Activated effector memory CD4-positive, alpha-beta T cell treated with anti-CD3 and anti-CD28 coated beads, Interleukin-2, amount 50 U/mL, for 16 hours (primary cell): ENCODE measurements at regions not wholly inside any gene's neighbourhood (a gene's known extent, or its start where the extent isn't known, plus 50 kb on each side); places are given as distances from the start of the nearest gene placed in this dataset.
"Not testable (repeated sequence)": the region's sequence is repeated elsewhere in the genome, so short reads cannot be mapped to it uniquely, and the experiment has no call there.

Experiments used
- DNase-seq: peaks from one replicate; pipeline ENCODE4 v3.0.0-alpha.2; 2020

DNA sequence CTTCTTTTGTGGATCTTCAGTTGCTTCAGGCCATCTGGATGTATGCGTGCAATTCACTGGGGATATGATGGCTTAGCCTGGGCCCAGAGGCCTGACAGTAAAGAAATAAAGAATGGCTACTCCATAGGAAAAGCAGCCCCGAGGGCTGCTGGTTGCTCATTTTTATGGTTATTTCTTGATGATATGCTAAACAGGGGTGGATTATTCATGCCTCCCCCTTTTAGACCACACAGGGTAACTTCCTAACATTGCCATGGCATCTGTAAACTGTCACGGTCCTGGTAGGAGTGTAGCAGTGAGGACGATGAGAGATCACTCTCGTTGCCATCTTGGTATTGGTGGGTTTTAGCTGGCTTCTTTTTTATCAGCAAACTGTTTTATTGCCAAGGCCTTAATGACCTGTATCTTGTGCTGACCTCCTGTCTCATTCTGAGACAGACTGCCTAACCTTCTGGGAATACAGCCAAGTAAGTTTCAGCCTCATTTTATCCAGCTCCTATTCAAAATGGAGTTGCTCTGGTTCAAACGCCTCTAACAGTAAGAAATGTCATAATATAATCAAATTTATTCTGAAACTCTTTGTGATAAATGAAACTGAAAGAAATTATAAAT, 60.5 kb downstream of the DSEL start:
- no peak for DNase-seq

DNA sequence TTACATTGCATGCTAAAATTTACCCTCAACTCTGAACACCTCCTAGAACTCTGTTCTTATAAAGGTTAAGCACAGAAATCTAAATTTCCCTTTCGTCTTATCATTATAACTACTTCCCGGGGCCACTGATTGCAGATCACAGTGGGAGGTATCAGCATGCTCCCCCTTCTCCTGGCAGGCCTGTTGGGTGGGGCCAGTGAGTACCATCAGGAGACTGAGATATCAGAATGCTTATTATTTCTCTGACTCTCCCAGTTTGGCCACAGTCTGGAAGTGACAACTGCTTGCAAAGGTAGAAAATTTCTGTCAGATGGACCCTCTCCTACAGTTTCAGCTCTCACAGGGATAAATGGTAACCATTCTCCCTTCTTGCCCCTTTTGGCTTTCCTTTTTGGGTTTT, 62.6 kb downstream of the DSEL start:
- DNase-seq = no peak

DNA sequence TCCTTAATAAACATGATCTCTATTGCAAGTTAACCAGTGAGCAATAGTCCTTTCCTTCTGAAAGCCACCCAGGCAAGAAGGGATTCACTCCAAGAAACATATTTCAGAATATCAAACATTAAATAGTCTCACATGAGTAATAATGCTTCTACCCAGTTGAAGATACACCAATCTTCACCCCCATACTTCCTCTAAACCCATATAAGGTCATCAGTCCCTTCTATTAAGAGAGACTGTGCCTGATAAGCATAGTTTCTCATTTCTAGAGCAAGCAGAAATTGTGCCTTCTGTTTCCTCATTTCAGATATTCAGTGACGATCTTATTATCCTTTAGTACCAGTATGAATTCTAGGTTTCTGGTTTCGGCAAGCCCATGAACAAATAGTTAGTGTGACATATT, 64.6 kb downstream of the DSEL start:
- DNase-seq = no peak

DNA sequence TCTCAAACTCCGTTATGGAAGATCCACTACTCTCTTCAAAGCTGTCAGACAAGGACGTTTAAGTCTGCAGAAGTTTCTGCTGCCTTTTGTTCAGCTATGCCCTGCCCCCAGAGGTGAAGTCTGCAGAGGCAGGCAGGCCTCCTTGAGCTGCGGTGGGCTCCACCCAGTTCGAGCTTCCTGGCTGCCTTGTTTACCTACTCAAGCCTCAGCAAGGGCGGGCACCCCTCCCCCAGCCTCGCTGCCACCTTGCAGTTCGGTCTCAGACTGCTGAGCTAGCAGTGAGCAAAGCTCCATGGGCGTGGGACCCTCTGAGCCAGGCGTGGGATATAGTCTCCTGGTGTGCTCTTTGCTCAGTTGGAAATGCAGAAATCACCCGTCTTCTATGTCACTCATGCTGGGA, 65.4 kb downstream of the DSEL start:
- DNase-seq = not testable (repeated sequence)

DNA sequence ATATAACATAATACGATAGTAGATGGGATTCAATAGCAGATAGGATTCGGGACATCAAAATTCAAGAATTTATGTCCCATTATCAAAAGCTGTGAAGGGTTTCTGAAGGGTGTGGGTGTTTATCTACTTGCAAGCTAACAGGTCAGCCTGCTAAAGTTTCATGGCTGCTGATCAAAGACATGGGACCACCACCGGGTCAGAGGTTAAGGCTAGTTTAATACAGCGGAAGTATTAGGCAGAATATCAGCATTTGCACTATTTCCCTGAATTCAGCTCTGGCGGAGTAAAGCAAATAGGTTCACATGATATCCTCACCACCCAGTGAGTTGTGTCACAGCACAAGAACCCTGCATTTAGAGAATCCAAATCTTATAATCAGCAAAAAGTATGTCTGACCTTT, 82.5 kb downstream of the DSEL start:
- DNase-seq = no peak

DNA sequence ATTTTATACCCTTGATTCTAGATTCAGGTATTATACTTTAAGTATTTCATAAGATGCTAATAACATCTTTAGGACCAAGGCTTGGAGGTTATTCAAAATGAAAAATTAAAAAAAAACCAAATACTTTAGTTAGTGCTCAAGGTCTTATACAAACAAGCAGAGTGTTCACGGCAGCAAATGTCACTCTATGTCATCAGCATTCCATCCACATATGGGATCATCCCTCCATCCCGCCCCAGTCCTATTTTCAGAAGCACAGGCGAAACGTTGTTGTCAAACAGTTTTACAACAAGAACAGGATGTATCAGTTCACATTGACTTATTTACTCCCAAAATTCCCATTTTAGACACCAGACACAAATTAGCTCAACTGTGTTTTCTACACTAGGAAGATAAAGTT, 83.7 kb downstream of the DSEL start:
- DNase-seq = no peak

DNA sequence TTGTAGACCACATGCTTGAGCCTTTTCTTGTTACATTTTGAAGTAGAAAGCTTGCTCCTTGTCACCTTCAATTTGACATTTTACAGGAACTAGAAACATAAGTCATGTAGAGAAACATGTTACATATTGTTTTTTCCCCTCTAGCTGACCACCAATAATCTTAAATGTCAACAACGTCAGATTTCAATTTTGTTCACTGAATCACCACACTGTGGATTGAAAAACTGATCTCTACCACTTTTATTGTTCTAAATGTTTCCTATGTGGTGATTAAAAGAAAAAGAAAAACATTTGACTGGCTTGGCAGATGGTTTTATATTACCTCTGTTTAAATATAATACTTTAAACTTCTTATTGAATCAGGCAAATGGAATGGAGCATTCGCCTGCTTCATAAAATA, 87.7 kb downstream of the DSEL start:
- no peak for DNase-seq

DNA sequence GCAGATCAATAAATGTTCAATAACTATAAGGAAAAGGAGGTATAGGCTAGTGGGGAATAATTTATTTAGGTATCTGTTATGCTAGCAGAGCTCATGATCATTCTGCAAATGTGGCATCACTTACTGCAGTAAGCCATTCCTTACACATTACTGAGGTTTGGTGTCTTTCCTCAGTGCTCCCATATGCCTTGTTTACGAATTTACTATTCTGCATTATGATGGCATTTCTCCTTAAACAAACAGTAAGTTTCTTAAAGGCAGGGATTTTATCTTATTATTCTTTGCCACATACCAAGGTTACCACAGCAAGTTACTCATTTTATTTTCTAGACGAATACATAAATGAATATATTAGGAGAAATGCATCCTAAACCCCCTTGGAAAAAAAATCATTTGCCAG, 88.4 kb downstream of the DSEL start:
- no peak for DNase-seq

DNA sequence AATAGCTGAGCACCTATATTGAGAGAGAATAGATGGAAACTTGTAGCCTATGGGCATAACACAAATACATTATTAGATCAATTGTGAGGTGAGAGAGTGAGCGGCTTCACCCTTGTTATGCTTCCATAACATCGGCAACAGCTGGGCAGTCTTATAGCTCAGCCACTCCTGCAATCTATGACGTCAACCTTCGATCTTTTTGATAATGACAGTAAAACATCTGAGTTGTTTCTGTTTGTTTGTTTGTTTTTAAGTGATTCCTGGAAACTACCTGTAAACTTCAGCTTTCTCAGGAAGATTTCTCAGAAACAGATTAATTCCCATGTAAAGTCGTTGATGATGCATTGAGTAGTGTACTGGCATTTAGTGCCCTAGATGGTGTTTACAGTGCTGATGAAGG, 90.0 kb downstream of the DSEL start:
- DNase-seq = no peak

DNA sequence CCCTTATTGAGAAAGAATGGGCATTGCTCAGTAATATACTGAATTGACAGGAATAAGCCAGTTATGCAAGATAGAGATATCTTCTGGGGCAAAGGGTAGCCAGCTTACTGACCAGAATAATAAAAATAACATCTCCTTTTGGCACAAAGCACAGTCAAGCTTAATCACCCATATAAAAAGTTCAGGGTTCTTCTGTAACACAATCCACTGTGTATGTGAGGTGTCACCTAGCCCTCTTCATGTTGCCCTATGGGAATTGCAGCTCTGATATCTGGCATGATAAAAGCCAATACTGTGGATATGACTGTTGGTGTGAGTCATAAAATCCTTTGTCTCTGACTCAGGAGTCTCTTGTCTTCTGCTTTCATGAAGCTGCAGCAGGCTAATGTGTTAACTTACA, 90.8 kb downstream of the DSEL start:
- no peak for DNase-seq

DNA sequence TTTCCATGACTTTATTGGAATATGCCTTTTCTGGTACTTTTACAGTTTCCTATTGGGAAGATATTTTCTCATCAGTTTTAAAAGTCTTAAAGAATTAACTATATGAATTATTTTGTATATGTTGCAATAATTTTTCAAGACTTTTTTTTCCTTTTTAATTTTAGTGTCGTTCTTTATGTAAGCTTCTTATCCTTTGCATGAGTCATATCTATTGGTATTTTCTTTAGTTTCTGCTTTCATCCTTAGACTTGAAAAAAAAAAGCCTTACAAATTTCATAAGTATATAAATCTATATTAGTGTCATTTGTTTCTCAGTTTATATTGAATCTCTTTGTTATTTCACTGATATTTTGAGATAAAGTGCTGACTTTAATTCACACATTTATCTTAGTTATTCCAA, 94.9 kb downstream of the DSEL start:
- DNase-seq = no peak

DNA sequence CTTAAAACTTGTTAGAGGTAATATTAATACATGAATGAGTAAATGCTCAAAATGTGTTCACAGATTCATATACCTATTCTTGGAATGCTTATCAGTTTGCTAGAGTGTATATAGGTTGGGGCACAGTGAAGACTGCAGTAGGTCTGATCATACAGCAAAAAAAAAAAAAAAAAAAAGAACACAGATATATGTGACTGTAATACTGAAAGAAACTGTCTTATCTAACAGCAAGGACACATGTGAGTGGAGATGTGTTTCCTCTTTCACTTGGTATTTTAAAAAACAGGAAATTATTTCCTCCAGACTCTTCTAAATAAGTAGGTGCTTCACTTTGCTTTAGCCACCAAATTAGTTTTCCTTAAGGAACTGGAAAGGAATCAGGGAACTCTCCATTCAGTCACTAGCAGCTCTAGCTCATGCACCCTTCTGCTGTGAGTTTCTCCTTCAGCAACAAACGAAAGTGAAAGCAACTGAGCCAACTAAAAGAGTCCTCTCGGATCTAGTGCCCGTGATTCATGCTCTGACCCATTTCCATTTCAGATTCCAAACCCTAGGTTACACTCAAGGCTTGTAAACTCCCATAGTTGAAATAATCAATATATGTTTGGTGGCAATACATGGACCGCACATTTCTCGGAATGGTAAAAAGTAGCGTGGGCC, 98.5 kb downstream of the DSEL start:
- no peak for DNase-seq

DNA sequence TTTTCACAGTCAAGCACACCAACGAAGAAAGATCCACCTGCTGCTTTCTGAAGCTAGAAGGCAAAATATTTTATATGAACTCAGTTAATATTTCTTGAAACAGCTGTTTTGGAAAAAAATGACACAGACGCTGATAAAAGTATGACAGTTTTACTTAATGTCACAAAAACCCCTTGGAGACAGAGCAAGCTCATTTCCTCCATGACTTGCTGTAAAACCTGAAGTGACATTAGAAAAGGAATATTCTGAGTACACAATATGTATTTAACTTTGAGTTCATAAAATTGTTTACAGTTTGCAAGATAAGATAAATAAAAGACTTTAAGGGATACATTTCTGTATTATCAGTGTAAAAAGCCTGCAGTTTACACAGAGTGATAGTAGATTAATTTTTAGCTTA, 105.4 kb downstream of the DSEL start:
- DNase-seq = no peak

DNA sequence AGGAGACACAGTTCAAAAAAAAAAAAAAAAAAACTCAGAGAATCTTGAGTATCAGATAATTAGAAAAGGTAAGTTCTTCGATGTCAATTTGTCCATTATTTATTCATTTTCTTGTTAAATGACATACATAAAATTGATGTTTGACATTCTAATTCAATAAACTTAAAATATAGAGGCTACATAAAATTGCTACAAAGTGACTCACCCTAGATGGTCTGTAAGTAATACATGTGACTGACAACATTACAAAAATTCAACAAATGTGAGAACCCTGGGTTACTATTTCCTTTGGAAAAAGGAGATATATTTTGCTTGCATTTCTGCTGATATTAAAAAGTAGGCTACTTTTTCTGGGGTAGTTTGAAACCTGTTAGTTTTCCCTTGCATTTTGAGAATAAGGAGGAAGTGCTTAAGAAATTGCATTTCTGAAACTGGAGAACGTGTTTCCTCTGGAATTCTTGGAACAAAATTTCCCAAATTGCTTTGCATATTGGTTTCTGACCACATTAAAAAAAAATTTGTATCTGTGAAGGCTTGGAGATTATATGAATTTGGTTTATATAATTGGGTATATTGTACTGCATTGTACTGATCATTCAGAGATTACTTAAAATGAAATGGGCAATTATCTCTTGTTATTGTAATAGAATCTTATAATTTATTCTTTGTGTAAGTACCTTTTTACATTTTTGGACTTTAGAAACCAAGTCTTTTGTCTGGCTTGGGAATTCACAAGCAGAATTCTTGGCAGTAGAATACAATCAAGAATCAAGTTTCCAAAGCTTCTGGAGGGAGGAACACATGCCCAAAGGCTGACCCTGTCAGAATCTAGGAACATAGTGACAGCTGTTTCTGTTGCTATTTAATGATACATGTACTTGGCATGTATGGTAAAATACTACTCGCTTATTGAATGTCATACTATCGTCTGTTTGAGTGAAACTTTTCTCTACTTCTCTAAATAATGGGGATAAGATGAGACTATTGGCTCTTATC, 106.1 kb downstream of the DSEL start:
- no peak for DNase-seq

DNA sequence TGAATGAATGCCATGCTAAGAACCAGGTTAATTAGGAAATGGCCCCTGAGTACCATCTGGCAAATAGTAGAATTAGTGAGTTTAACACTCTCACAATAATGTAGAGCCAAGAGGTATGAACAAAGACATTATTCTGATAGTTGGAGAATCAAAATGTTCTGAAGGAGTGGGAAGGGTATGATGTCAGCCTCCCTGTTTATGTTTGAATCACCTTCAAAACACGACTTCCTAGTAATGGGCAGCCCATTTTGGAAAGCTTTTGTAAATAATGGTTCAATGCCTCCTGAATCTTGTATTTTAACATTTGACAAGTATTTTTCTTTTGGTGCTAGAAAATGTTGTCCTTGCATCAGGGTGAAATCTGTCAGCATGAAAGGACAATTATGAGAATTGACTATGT, 108.3 kb downstream of the DSEL start:
- no peak for DNase-seq

DNA sequence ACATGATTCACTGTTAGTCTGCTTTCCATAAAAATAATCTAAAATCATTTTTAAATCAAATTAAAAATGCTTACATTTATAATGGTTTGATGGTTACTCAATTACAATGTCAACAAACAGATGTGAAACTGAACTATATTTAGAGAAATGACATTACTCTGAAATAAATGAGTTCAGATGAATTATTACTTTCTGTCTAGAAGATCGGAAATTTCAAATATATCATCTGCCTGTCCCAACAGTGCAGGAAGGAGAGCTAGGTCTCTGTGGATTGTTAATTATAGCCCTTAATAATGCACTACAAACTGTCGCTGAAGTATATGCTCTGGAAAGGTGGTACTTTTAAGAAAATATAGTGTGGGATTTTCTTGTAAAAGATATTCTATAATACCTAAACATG, 109.8 kb downstream of the DSEL start:
- no peak for DNase-seq

DNA sequence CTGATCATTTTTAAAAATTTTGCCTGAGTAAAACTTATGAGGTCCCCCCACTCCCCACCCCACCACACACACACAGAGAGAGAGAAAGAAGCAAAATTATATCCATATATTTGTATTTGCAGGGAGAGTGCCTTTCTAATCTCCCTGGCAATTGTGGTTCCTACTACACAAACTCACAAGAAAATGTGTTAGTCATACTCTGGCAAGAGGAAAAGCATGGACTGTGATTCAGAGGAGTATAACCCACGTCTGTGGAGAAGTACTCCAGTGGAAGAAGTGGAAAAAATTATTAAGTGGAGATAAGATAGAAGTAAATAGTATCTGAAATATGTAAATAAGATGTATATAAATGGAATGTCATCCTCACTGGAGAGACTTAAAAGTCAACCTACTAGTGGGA, 114.0 kb downstream of the DSEL start:
- DNase-seq = no peak

DNA sequence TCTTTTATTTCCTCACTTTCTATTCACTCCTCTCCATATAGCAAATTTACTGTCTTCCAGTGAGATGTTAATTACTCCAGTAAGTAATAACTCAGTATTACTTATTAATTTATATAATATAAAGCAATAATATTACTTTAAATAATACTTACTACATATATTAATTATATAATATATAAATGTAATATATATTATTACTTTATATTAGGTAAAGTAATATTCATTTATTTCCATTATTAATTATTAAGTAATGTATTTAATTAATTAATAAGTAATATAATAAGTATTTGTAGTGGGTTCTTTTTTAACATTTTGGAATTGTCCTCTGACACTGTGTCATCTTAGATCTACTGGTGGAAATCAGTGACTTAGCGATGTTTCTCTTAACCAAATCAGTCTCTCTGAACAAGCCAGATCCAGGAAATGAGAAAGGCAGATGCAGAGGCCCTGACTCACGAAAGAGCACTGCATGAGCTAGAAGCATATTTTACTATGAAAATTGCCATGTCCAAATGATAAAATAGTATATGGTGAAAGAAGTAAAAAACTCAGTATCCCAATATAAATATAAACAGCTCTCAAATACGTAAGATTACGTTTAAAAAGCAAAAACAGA, 115.9 kb downstream of the DSEL start:
- no peak for DNase-seq

DNA sequence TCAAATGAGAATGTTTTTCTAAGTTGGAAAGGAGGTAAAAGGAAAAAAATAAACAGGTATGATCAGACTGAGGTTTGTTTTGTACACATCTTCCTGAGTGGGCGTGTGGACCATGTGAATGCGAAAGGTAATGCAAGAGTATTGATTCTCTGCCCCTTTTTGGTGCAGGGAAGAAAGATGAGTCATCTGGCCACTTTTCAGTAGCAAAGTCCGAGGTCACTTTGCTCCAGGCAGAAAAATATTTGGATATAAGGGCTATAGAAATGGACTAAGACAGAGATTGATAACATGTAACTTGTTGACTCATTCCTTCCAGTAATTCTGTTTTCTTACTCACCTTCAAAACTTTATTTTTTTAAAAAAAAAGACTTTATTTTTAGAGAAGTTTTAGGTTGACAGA, 130.5 kb downstream of the DSEL start:
- DNase-seq = no peak

DNA sequence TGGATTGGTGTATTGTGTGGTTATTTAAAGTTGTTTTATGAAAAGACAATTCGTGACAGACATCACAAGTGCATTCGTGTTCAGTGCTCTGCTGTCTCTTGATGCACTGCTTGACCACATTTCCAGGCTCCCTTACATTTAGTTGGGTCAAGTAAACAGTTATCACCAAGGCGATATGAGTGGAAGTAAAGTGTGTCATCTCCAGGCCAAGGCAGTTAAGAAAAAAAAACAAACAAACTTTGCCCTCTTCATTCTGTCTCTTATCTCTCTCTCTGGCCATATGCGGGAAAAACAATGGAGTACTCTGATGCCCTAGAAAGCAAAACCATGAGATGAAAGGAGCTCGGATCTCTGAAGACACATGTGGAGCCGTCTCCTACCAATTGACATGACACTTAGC, 131.1 kb downstream of the DSEL start:
- no peak for DNase-seq

DNA sequence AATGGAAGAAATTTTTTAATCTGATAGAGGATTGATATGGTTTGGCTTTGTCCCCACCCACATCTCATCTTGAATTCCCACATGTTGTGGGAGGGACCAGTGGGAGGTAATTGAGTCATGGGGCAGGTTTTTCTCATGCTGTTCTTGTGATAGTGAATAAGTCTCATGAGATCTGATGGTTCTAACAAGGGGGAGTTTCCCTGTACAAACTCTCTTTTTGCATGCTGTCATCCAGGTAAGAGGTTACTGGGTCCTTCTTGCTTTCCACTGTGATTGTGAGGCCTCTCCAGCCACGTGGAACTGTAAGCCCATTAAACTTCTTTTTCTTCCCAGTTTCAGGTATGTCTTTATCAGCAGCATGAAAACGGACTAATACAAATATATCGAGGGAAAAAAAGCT, 132.5 kb downstream of the DSEL start:
- DNase-seq = not testable (repeated sequence)

DNA sequence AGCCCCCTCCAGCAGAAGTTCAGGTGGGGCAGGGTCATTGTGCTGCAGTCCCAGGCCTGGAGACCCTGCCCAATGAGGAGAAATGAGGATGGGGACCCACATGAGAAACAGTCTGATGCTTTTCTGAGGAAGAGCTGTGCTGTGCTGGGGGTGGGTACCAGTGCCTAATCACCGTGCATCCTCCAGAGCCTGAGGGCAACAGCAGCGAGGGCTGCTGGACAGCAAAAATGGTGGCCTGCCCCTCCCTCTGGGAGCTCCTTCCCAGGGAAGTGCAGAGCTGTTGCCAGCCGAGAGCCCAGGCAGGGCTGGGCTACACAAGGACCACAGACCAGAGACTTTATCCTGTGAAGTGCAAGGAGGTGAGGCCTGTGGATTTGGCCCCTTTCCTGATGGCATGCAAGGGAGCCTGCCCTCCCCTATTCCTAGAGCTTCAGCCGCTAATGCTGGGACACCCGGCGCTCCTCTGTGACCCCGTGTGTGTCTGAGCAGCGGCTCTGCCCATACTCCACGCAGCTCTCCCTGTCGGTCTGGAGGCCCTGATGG, 134.8 kb downstream of the DSEL start:
- DNase-seq = no peak

DNA sequence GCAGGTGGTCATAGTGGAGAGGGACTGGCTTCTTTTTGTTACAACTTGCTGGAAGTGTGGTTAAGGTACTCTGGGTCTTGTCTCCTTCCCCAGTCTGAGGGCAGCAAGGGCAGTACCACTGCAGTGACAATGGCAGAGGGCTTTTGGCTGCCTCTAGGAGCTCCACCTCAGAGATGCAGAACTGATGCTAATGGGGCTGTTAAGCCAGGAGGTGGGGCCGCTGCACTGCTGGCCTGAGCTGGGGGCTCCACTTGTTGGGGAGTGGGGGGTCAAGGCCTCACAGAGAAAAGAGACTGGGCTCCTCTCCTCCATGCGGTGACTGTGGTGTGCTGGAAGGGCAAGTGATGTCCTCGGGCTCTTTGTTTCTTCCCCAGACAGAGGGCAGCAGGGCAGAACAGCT, 135.7 kb downstream of the DSEL start:
- no peak for DNase-seq
